ENCODE measurements at regions not wholly inside any gene's neighbourhood (a gene's known extent, or its start where the extent isn't known, plus 50 kb on each side); places are given as distances from the start of the nearest gene placed in this dataset.

DNA sequence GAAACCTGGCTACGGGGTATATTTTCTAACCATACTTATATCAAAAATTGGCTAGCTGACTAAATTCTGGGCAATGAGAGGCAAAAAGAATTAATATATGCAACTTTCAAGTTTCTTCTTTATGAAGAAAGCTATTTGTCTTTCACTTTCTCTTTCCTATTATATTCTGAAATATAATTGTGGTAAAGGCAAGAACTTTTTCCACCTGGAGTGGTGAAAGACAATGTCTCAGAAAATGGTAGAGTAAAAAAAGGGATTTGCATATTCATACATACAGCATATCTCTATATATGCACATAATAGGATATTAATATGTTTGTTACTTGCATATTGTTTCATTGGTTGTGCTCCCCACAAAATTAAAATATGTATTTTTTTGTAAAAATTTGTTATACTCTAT is 793.8 kb downstream of the PLA2G4A start:
- H3K4me2 ChIP-seq (ENCODE audit: low read length): no peak overlapping the region
- no peak for TF ChIP-seq EZH2 (IDR thresholded peaks at IDR 0.05; ENCODE audit: borderline replicate concordance, low read length)
- TF ChIP-seq, protein P1, sequence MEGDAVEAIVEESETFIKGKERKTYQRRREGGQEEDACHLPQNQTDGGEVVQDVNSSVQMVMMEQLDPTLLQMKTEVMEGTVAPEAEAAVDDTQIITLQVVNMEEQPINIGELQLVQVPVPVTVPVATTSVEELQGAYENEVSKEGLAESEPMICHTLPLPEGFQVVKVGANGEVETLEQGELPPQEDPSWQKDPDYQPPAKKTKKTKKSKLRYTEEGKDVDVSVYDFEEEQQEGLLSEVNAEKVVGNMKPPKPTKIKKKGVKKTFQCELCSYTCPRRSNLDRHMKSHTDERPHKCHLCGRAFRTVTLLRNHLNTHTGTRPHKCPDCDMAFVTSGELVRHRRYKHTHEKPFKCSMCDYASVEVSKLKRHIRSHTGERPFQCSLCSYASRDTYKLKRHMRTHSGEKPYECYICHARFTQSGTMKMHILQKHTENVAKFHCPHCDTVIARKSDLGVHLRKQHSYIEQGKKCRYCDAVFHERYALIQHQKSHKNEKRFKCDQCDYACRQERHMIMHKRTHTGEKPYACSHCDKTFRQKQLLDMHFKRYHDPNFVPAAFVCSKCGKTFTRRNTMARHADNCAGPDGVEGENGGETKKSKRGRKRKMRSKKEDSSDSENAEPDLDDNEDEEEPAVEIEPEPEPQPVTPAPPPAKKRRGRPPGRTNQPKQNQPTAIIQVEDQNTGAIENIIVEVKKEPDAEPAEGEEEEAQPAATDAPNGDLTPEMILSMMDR (IDR thresholded peaks at IDR 0.05; ENCODE audit: low read length): no peak
- H4K20me1 ChIP-seq (ENCODE audit: insufficient read depth, low read length): no peaks in the 10 kb centered on the region
- no peaks in the 10 kb centered on the region for H3K9me2 ChIP-seq (ENCODE audit: low read depth, low read length)
- no peak overlapping the region for H3K4me3 ChIP-seq (ENCODE audit: low read depth, low read length, poor library complexity, severe bottlenecking)
- no peak overlapping the region for H3K9ac ChIP-seq (ENCODE audit: low read length)
- no peaks in the 10 kb centered on the region for H3K79me2 ChIP-seq (ENCODE audit: insufficient read depth, low read length)
- no peaks in the 10 kb centered on the region for H3K36me3 ChIP-seq (ENCODE audit: insufficient read depth, low read length)
- no peak overlapping the region for H3K27ac ChIP-seq (ENCODE audit: low read depth, low read length, poor library complexity, severe bottlenecking)
- no peak overlapping the region for H2AFZ ChIP-seq (ENCODE audit: low read length)
- no peaks in the 10 kb centered on the region for H3K27me3 ChIP-seq (ENCODE audit: insufficient read depth, low read length)
- no peaks in the 10 kb centered on the region for H3F3A ChIP-seq (ENCODE audit: insufficient read depth, low read length)
- no peaks in the 10 kb centered on the region for H3K4me1 ChIP-seq (ENCODE audit: insufficient read depth, low read length, severe bottlenecking)
- no peaks in the 10 kb centered on the region for H3K9me3 ChIP-seq (ENCODE audit: low read length)

DNA sequence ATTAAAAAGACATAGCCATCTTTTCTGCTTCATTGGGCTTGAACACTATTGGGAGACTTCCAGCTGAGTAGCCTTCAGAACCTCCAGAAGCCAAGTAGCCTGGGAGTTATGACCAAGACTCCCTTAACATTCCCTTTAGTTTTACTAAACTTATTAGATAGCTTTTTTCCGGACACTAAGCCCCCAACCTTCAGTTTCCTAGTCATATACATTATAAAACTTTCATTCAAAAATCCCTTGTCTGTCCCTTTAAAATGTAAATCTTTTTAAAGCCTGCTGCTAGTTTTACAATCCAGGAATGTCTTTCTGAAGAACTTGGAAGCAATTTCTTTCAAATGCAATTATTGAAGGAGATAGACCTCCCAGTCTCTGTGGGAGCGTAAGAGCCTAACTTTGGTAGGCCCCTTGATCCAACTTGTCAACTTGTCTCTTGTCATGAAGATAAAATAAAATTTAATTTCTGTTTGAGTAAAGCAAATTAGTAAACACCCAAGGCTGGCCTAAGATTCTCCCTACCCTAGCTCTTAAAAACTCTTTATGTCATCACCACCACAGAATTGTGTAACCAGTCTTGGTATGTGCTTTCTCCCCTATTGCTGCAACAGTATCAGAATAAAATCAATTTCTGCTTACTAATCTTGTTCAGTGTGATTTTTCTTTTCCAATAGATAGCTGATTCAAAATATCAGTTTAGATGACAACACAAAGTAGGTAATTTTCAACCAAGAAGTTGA is 796.2 kb downstream of the PLA2G4A start:
- Histone ChIP-seq H4K20me1 (ENCODE audit: insufficient read depth, low read length) (no peaks in the 10 kb centered on the region), H2AFZ (ENCODE audit: low read length) (no peak overlapping the region), H3K36me3 (ENCODE audit: insufficient read depth, low read length) (no peaks in the 10 kb centered on the region), H3K79me2 (ENCODE audit: insufficient read depth, low read length) (no peaks in the 10 kb centered on the region), H3K9me3 (ENCODE audit: low read length) (no peaks in the 10 kb centered on the region), H3K9me2 (ENCODE audit: low read depth, low read length) (no peaks in the 10 kb centered on the region), H3K9ac (ENCODE audit: low read length) (no peak overlapping the region), H3K4me3 (ENCODE audit: low read depth, low read length, poor library complexity, severe bottlenecking) (no peak overlapping the region), H3K4me2 (ENCODE audit: low read length) (no peak overlapping the region), H3K27ac (ENCODE audit: low read depth, low read length, poor library complexity, severe bottlenecking) (no peak overlapping the region), H3K27me3 (ENCODE audit: insufficient read depth, low read length) (no peaks in the 10 kb centered on the region), H3K4me1 (ENCODE audit: insufficient read depth, low read length, severe bottlenecking) (no peaks in the 10 kb centered on the region), H3F3A (ENCODE audit: insufficient read depth, low read length) (no peaks in the 10 kb centered on the region)
- TF ChIP-seq EZH2 (IDR thresholded peaks at IDR 0.05; ENCODE audit: borderline replicate concordance, low read length): no peak
- TF ChIP-seq, protein P1 (IDR thresholded peaks at IDR 0.05; ENCODE audit: low read length): no peak

DNA sequence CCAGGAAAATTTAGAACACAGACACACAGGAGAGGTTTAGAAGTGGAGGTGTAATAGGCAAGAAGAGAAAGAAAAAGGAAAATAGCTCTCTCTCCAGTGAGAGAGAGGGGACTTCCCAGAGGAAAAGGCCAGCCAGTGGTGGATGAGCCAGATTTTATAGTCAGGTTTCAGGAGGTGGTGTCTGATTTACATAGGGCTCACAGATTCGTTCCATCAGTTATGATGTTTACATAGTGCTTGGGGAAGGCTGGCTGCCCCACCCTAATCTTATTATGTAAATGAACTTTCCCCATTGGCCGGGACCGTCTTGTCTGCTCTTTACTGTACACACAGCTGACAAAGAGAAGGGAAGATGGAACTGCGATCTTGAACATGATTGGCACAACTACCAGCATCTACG is 797.3 kb downstream of the PLA2G4A start:
- Histone ChIP-seq H3K4me1 (ENCODE audit: insufficient read depth, low read length, severe bottlenecking) (no peaks in the 10 kb centered on the region), H3K27ac (ENCODE audit: low read depth, low read length, poor library complexity, severe bottlenecking) (no peak overlapping the region), H3K9ac (ENCODE audit: low read length) (no peak overlapping the region), H2AFZ (ENCODE audit: low read length) (no peak overlapping the region), H3K36me3 (ENCODE audit: insufficient read depth, low read length) (no peaks in the 10 kb centered on the region), H3K79me2 (ENCODE audit: insufficient read depth, low read length) (no peaks in the 10 kb centered on the region), H3K4me3 (ENCODE audit: low read depth, low read length, poor library complexity, severe bottlenecking) (no peak overlapping the region), H4K20me1 (ENCODE audit: insufficient read depth, low read length) (no peaks in the 10 kb centered on the region), H3K9me3 (ENCODE audit: low read length) (no peaks in the 10 kb centered on the region), H3K4me2 (ENCODE audit: low read length) (no peak overlapping the region), H3K27me3 (ENCODE audit: insufficient read depth, low read length) (no peaks in the 10 kb centered on the region), H3K9me2 (ENCODE audit: low read depth, low read length) (no peaks in the 10 kb centered on the region), H3F3A (ENCODE audit: insufficient read depth, low read length) (no peaks in the 10 kb centered on the region)
- TF ChIP-seq, protein P1 (IDR thresholded peaks at IDR 0.05; ENCODE audit: low read length): no peak
- no peak for TF ChIP-seq EZH2 (IDR thresholded peaks at IDR 0.05; ENCODE audit: borderline replicate concordance, low read length)
